Panc1 (cell line): ENCODE measurements at regions not wholly inside any gene's neighbourhood (a gene's known extent, or its start where the extent isn't known, plus 50 kb on each side); places are given as distances from the start of the nearest gene placed in this dataset.

Source experiments
- ATAC-seq: fragments of 200-7000 bp; cut with Tn5 transposase; 2 replicates; pipeline ENCODE4 v1.9.1; 2020; ENCODE audit warnings: mild to moderate bottlenecking, moderate library complexity
- BruUV-seq: library from RNA; stranded (reverse); fragments of 400-500 nt; replicated peaks from 2 replicates; lab custom pipeline; 2021; lab: Mats Ljungman, UMichigan
- CTCF ChIA-PET: fragments of 300-600 bp; sonication (Branson Sonifier 250); formaldehyde crosslinking; loops from one replicate; lab custom pipeline; 2022; ENCODE audit warnings: antibody characterized with exemption; lab: Charles Lee
- POLR2A ChIA-PET: fragments of 300-600 bp; sonication (Branson Sonifier 250); formaldehyde crosslinking; loops from one replicate; lab custom pipeline; 2022; ENCODE audit warnings: antibody characterized with exemption; lab: Charles Lee
- DNase-seq: peaks from one replicate; pipeline ENCODE4 v3.0.0-alpha.2; 2010; ENCODE audit warnings: low read depth, low spot score
- H3K27ac ChIP-seq: 2 replicates; pipeline ENCODE4 v1.5.1; 2011; ENCODE audit warnings: mild to moderate bottlenecking, low read length, inconsistent platforms
- H3K27me3 ChIP-seq: fragments of 200-500 bp; sonication (Bioruptor generic); 2 replicates; pipeline ENCODE4 v1.6.0; 2014; ENCODE audit warnings: low read length, inconsistent platforms; ENCODE audit not compliant: control insufficient read depth, insufficient read depth
- H3K36me3 ChIP-seq: fragments of 200-500 bp; sonication (Bioruptor generic); 2 replicates; pipeline ENCODE4 v1.5.1; 2014; ENCODE audit warnings: inconsistent platforms, mild to moderate bottlenecking, low read length, moderate library complexity; ENCODE audit not compliant: control insufficient read depth, insufficient read depth
- H3K4me1 ChIP-seq: 2 replicates; pipeline ENCODE4 v1.5.1; 2011; ENCODE audit warnings: inconsistent platforms, mild to moderate bottlenecking, low read length, moderate library complexity; ENCODE audit not compliant: control insufficient read depth, insufficient read depth
- H3K4me3 ChIP-seq, 2 experiments: 2 replicates each; pipeline ENCODE4 v1.5.1; 2011 to 2012; ENCODE audit warnings: low read depth in 2 of 2, low read length in 2 of 2, mild to moderate bottlenecking in 2 of 2, inconsistent platforms in 1 of 2, moderate library complexity in 1 of 2
- H3K9me3 ChIP-seq: fragments of 200-500 bp; sonication (Bioruptor generic); 2 replicates; pipeline ENCODE4 v1.5.1; 2014; ENCODE audit warnings: low read depth, mild to moderate bottlenecking, inconsistent platforms, low read length, moderate library complexity; ENCODE audit not compliant: control insufficient read depth, insufficient read depth
- POLR2AphosphoS5 ChIP-seq: IDR thresholded peaks from 2 replicates; pipeline ENCODE4 v1.6.1; 2012; ENCODE audit warnings: mild to moderate bottlenecking, low read depth, low read length, moderate library complexity
- SIN3A ChIP-seq: IDR thresholded peaks from 2 replicates; pipeline ENCODE4 v1.6.1; 2012; ENCODE audit warnings: low read depth, mild to moderate bottlenecking, low read length, moderate library complexity, borderline replicate concordance; ENCODE audit not compliant: insufficient read depth
- TCF7L2 ChIP-seq: IDR thresholded peaks from 2 replicates; pipeline ENCODE4 v1.6.1; 2011; ENCODE audit warnings: mild to moderate bottlenecking, low read depth, low read length, inconsistent platforms
- in situ Hi-C: cut with HindIII; loops from 2 replicates; pipeline ENCODE4 v1.10.0; 2016; ENCODE audit warnings: low sequenced_read_pairs, low pct_unique_long_range_greater_than_20kb
- intact Hi-C: fragments of 100-400 bp; cut with micrococcal nuclease; formaldehyde crosslinking; loops from one replicate; pipeline ENCODE4 v1.10.0; 2022; ENCODE audit not compliant: unreplicated experiment
- TF ChIP-seq, protein P1 (sequence below), 2 experiments: IDR thresholded peaks; 2 replicates each; pipeline ENCODE4 v1.6.1; 2011 to 2012; ENCODE audit warnings: low read depth in 2 of 2, control low read depth in 1 of 2, low read length in 1 of 2, mild to moderate bottlenecking in 1 of 2, moderate library complexity in 1 of 2; ENCODE audit not compliant: insufficient read depth in 1 of 2
- TF ChIP-seq, protein P2 (sequence below): fragments of 450-650 bp; IDR thresholded peaks from 2 replicates; pipeline ENCODE4 v1.5.1; 2017; ENCODE audit warnings: mild to moderate bottlenecking

DNA sequence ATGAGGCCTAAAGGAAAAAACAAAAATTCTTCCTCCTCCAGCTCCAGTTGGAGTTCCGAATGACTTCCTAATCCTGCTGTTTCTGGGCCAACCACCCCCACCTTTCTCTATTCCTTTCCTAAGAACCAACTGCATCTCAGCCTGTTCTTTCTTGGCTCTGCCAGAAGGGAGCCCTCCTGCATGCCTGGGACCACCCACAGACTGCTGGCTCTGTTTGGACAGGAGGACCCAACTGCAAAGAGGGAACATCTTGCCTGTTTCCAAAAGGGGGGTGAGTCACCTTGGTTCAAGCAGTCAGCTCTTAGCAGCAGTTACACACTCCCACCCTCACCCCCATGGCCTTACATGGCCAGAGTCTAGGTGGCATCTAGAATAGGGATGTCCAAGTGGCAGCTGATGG is 116.0 kb upstream of the PRICKLE2 start:
- no peak overlapping the region for H3K27ac ChIP-seq
- intact Hi-C loops = no loop called here
- POLR2A ChIA-PET = no interaction called here

DNA sequence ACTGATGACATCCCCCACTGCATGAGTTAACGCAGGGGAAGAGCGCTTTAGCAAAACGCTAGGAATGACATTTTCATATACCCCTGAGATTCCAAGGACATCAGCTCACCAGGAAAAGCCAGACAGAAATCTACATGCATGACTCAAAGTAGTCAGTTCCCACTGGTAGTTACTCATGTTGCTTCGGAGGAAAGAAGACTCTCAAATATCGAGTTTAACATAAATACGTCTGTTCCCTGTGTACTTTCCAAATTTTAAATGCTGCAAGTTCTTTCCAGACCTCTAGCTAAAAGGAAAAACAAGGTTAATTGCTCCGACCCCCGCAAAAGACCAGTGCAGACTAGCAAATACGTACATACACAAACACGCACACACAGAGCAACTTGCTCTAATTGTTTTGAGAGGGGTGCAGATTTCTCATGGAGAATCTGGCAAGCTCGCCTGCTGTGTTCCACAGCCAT is 115.4 kb upstream of the PRICKLE2 start:
- intact Hi-C loops (no loop called here), in situ Hi-C loops (no loop called here)
- BruUV-seq = no TSS peak
- H3K4me1 ChIP-seq = no peaks in the 10 kb centered on the region
- no peak for ATAC-seq
- H3K9me3 ChIP-seq = no peaks in the 10 kb centered on the region
- H3K27ac ChIP-seq = no peak overlapping the region
- no peak for DNase-seq
- no peaks in the 10 kb centered on the region for H3K27me3 ChIP-seq
- POLR2A ChIA-PET = no interaction called here
- CTCF ChIA-PET = no interaction called here
- H3K36me3 ChIP-seq = no peaks in the 10 kb centered on the region
- H3K4me3 ChIP-seq = no peak overlapping the region
- TF ChIP-seq, protein P1, sequence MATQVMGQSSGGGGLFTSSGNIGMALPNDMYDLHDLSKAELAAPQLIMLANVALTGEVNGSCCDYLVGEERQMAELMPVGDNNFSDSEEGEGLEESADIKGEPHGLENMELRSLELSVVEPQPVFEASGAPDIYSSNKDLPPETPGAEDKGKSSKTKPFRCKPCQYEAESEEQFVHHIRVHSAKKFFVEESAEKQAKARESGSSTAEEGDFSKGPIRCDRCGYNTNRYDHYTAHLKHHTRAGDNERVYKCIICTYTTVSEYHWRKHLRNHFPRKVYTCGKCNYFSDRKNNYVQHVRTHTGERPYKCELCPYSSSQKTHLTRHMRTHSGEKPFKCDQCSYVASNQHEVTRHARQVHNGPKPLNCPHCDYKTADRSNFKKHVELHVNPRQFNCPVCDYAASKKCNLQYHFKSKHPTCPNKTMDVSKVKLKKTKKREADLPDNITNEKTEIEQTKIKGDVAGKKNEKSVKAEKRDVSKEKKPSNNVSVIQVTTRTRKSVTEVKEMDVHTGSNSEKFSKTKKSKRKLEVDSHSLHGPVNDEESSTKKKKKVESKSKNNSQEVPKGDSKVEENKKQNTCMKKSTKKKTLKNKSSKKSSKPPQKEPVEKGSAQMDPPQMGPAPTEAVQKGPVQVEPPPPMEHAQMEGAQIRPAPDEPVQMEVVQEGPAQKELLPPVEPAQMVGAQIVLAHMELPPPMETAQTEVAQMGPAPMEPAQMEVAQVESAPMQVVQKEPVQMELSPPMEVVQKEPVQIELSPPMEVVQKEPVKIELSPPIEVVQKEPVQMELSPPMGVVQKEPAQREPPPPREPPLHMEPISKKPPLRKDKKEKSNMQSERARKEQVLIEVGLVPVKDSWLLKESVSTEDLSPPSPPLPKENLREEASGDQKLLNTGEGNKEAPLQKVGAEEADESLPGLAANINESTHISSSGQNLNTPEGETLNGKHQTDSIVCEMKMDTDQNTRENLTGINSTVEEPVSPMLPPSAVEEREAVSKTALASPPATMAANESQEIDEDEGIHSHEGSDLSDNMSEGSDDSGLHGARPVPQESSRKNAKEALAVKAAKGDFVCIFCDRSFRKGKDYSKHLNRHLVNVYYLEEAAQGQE (IDR thresholded peaks at IDR 0.05; ENCODE audit: insufficient read depth in 1 of 2, low read depth in 2 of 2, low read length in 1 of 2) = no peak
- TF ChIP-seq, protein P2, sequence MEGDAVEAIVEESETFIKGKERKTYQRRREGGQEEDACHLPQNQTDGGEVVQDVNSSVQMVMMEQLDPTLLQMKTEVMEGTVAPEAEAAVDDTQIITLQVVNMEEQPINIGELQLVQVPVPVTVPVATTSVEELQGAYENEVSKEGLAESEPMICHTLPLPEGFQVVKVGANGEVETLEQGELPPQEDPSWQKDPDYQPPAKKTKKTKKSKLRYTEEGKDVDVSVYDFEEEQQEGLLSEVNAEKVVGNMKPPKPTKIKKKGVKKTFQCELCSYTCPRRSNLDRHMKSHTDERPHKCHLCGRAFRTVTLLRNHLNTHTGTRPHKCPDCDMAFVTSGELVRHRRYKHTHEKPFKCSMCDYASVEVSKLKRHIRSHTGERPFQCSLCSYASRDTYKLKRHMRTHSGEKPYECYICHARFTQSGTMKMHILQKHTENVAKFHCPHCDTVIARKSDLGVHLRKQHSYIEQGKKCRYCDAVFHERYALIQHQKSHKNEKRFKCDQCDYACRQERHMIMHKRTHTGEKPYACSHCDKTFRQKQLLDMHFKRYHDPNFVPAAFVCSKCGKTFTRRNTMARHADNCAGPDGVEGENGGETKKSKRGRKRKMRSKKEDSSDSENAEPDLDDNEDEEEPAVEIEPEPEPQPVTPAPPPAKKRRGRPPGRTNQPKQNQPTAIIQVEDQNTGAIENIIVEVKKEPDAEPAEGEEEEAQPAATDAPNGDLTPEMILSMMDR = no peak
- no peak for TF ChIP-seq POLR2AphosphoS5
- no peak for TF ChIP-seq SIN3A
- TF ChIP-seq TCF7L2 = no peak

More for the DNA sequence above, 116.0 kb upstream of the PRICKLE2 start:
- DNase-seq (no peak), ATAC-seq (no peak)
- BruUV-seq = no TSS peak
- TF ChIP-seq POLR2AphosphoS5 (no peak), SIN3A (no peak), TCF7L2 (no peak)
- TF ChIP-seq, protein P1 (IDR thresholded peaks at IDR 0.05; ENCODE audit: insufficient read depth in 1 of 2, low read depth in 2 of 2, low read length in 1 of 2) = no peak
- TF ChIP-seq, protein P2 = no peak
- in situ Hi-C loops = no loop called here
- CTCF ChIA-PET = no interaction called here
- no peaks in the 10 kb centered on the region for H3K27me3 ChIP-seq
- H3K4me3 ChIP-seq = no peak overlapping the region
- H3K36me3 ChIP-seq = no peaks in the 10 kb centered on the region
- no peaks in the 10 kb centered on the region for H3K9me3 ChIP-seq
- H3K4me1 ChIP-seq = no peaks in the 10 kb centered on the region
